Osteocyte (in vitro differentiated cells): ENCODE measurements at regions not wholly inside any gene's neighbourhood (a gene's known extent, or its start where the extent isn't known, plus 50 kb on each side); places are given as distances from the start of the nearest gene placed in this dataset.
A peak's percentile ranks its signal among the peaks of the same experiment; 100 is the strongest.

ENCODE experiments used
- DNase-seq: peaks from one replicate; pipeline ENCODE4 v3.0.0; 2021; ENCODE audit warnings: mixed read lengths; ENCODE audit not compliant: unreplicated experiment; ENCODE audit errors: extremely low spot score
- H3K27ac Mint-ChIP-seq: one replicate; pipeline ENCODE4 v1.8.0; 2021; ENCODE audit warnings: mild to moderate bottlenecking, mixed read lengths; ENCODE audit not compliant: unreplicated experiment
- H3K27me3 Mint-ChIP-seq: one replicate; pipeline ENCODE4 v1.8.0; 2021; ENCODE audit warnings: mixed read lengths; ENCODE audit not compliant: unreplicated experiment
- H3K36me3 Mint-ChIP-seq: one replicate; pipeline ENCODE4 v1.8.0; 2021; ENCODE audit warnings: mixed read lengths; ENCODE audit not compliant: unreplicated experiment
- H3K4me1 Mint-ChIP-seq: one replicate; pipeline ENCODE4 v1.8.0; 2021; ENCODE audit warnings: mixed read lengths; ENCODE audit not compliant: unreplicated experiment
- H3K4me3 Mint-ChIP-seq: one replicate; pipeline ENCODE4 v1.8.0; 2021; ENCODE audit warnings: mild to moderate bottlenecking, moderate library complexity, mixed read lengths; ENCODE audit not compliant: unreplicated experiment
- H3K9me3 Mint-ChIP-seq: one replicate; pipeline ENCODE4 v1.8.0; 2021; ENCODE audit warnings: mixed read lengths; ENCODE audit not compliant: unreplicated experiment
- TF ChIP-seq, protein P1 (sequence below): fragments of 200-600 bp; sonication (generic); IDR thresholded peaks from 2 replicates; pipeline ENCODE4 v1.5.0; 2021; ENCODE audit warnings: antibody characterized with exemption, mild to moderate bottlenecking, moderate library complexity

DNA sequence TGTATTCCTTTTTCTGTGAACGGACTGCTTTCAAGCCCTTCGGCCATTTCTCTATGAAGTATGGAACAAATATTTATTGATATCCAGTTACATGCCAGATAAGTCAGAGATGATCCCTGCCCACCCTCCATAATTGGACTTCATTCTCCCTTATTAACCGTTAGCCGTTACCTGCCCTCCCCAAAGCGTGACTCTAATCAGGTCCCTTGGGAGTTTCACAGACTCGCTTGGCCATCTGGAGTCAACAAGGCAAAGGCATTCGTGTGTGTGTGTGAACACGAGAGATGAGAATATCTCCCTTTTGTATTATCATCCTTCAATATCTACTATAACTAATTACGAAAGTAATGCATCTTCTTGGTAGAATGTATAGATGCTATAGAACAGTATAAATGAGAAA, 314.5 kb downstream of the TLE3 start:
- Mint-ChIP-seq H3K4me1 (peaks cover 7% of the 10 kb centered on the region), H3K36me3 (no peaks in the 10 kb centered on the region), H3K27ac (no peak overlapping the region), H3K4me3 (no peak overlapping the region), H3K27me3 (peaks cover 45% of the 10 kb centered on the region), H3K9me3 (no peaks in the 10 kb centered on the region)
- DNase-seq: no peak
- TF ChIP-seq, protein P1, sequence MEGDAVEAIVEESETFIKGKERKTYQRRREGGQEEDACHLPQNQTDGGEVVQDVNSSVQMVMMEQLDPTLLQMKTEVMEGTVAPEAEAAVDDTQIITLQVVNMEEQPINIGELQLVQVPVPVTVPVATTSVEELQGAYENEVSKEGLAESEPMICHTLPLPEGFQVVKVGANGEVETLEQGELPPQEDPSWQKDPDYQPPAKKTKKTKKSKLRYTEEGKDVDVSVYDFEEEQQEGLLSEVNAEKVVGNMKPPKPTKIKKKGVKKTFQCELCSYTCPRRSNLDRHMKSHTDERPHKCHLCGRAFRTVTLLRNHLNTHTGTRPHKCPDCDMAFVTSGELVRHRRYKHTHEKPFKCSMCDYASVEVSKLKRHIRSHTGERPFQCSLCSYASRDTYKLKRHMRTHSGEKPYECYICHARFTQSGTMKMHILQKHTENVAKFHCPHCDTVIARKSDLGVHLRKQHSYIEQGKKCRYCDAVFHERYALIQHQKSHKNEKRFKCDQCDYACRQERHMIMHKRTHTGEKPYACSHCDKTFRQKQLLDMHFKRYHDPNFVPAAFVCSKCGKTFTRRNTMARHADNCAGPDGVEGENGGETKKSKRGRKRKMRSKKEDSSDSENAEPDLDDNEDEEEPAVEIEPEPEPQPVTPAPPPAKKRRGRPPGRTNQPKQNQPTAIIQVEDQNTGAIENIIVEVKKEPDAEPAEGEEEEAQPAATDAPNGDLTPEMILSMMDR: no peak

DNA sequence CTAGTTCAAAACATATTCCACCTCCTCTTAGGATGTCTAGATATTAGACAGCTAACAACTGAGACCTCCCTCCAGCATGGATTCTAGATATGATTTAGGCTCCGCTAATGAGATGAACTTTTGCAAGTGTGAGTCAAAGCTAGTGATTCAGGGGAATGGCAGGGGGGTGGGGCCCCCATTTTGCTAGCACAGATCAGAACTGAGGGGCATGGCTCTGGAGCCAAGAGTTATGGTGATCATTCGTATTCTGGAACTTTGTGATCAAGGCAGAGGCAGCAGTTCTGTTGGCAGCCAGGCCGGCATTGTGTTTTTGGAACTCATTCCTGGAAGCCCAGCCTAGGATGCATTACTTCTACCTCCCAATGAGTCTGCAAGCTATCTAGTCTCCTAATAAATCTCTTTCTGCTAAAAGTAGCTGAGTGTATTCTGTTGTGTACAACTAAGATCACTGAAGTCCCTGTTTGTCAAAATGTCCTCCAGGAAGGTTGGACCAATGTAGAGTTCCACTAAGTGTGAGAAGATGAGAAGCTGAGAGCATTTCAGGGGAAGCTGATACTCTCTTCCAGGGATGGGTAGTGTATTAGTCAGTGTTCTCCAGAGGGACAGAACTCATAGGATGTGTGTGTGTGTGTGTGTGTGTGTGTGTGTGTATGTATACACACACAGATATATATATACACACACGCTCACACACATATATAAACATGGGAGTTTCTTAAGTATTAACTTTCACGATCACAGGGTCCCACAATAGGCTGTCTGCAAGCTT, 312.7 kb downstream of the TLE3 start:
- H3K27me3 Mint-ChIP-seq: peaks cover 43% of the 10 kb centered on the region
- TF ChIP-seq, protein P1: no peak
- peak; percentile 36 for DNase-seq
- no peaks in the 10 kb centered on the region for H3K9me3 Mint-ChIP-seq
- H3K27ac Mint-ChIP-seq: no peak overlapping the region
- H3K4me3 Mint-ChIP-seq: no peak overlapping the region
- H3K4me1 Mint-ChIP-seq: peaks cover 7% of the 10 kb centered on the region
- no peaks in the 10 kb centered on the region for H3K36me3 Mint-ChIP-seq

DNA sequence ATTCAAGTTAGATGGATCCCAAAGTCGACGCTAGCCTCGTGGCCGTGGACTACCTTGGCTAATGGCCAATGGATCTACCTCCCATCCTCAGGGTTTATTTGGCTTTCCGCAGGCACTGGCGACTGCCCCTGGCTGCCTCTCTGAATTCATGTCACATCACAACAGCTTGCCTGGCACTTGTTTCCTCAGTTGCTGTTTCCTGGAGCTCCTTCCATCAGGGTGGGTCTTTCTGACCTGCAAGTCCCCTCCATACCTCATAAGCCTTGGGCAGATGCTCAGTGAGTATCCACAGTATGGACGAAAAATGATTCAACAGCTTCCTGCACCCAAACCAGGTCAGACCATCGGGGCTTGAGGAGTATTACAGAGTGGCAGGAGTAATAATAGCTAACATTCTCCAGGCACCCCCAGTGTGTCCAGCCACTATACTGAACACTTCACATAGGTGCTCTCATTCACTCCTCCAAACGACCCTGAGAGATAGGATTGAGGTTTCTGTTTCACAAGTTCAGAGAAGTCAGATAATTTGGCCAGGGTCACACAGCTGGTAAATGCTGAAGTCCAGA, 311.5 kb downstream of the TLE3 start:
- TF ChIP-seq, protein P1: no peak
- Mint-ChIP-seq H3K36me3 (no peaks in the 10 kb centered on the region), H3K9me3 (peaks cover under 1% of the 10 kb centered on the region), H3K27ac (no peak overlapping the region), H3K27me3 (peaks cover 45% of the 10 kb centered on the region), H3K4me3 (no peak overlapping the region), H3K4me1 (peaks cover 2% of the 10 kb centered on the region)
- DNase-seq: peak; percentile 53

DNA sequence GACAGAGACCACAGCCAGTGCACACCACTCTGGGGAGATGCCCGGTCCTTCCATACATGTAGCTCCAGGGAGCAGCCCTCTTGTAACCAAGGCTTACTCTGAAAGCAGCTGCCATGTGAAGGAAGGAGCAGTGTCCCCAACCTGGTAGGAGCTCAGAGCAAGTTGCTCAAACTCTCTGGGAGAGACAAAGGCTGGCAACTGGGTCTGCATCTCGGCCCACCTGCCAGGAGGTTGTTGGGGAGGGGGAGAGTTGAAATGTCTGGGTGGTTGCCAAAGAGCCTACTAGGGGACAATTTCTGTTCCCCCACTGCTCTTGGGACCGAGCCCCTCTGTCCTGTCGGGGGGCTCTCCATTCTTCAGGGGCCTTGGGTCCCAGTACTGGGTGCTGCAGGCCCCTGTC, 309.9 kb downstream of the TLE3 start:
- Mint-ChIP-seq H3K9me3 (peaks cover 3% of the 10 kb centered on the region), H3K27ac (no peak overlapping the region), H3K27me3 (peaks cover 33% of the 10 kb centered on the region), H3K4me1 (peaks cover 6% of the 10 kb centered on the region), H3K36me3 (no peaks in the 10 kb centered on the region), H3K4me3 (no peak overlapping the region)
- DNase-seq: peak; percentile 67
- TF ChIP-seq, protein P1: no peak

DNA sequence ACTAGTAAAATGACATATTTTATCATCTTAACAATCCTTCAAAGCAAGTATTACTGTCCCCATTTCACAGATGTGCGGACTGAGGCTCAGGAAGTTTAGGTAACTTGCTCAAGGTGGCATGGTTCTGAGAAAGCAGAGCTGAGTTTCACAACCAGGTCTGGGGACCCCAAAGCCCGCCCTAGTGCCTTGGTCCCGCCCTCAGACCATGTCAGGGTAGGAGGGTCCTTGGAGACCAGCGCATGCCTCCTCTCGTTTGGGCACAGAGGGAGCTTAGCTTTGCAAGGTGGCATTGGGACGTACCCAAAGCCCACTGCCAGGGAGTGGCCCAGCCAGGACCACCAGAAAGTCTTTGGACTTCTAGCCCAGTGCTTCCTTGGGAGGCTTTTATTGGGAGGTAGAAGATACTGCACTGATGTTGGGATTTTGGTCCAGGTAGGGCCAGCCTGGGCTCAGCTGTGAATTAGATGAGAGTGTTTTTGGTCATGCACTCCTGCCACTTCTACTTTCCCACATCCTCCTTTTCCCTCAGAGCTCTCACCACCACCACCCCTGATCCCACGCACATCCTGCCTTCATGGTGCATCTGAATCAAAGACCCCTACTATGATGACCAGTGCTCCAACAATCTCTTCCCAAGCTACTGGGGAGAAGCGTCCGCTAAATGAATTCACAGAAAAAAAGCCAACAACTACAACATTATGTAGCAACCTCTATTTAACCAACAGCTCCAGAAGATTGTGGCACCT, 307.9 kb downstream of the TLE3 start:
- Mint-ChIP-seq H3K27me3 (peaks cover 19% of the 10 kb centered on the region), H3K9me3 (peaks cover 3% of the 10 kb centered on the region), H3K4me3 (no peak overlapping the region), H3K36me3 (no peaks in the 10 kb centered on the region), H3K27ac (no peak overlapping the region), H3K4me1 (peaks cover 24% of the 10 kb centered on the region)
- TF ChIP-seq, protein P1: no peak
- DNase-seq: peak; percentile 25
